ENCODE measurements at regions not wholly inside any gene's neighbourhood (a gene's known extent, or its start where the extent isn't known, plus 50 kb on each side); places are given as distances from the start of the nearest gene placed in this dataset.

DNA sequence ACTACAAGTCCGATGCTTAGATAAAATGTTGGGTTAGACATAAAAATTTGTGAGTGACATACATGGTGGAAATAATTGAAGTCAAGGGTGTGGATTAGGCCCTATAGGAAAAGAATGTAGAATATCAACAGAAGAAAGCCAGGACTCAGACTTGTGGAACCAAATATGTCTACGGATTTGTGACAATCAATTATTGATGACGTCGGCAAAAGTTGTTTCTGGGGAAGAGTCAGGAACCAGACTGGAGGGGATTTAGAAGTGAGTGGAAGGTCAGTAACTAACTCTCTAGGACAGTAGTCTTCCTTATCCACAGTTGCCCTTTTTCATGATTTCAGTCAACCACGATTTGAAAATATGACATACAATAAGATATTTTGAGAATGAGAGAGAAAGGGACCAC, 130.9 kb upstream of the TANK start:
- DNase-seq (ENCODE audit: extremely low read depth, insufficient read length), result no peak
- TF ChIP-seq, protein P1, sequence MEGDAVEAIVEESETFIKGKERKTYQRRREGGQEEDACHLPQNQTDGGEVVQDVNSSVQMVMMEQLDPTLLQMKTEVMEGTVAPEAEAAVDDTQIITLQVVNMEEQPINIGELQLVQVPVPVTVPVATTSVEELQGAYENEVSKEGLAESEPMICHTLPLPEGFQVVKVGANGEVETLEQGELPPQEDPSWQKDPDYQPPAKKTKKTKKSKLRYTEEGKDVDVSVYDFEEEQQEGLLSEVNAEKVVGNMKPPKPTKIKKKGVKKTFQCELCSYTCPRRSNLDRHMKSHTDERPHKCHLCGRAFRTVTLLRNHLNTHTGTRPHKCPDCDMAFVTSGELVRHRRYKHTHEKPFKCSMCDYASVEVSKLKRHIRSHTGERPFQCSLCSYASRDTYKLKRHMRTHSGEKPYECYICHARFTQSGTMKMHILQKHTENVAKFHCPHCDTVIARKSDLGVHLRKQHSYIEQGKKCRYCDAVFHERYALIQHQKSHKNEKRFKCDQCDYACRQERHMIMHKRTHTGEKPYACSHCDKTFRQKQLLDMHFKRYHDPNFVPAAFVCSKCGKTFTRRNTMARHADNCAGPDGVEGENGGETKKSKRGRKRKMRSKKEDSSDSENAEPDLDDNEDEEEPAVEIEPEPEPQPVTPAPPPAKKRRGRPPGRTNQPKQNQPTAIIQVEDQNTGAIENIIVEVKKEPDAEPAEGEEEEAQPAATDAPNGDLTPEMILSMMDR (IDR thresholded peaks at IDR 0.05; ENCODE audit: insufficient read depth, low read length, poor library complexity, severe bottlenecking), result no peak
- H3K27me3 ChIP-seq (replicated peaks; ENCODE audit: control insufficient read depth, insufficient read depth, low read length), result no peaks in the 10 kb centered on the region
- H3K36me3 ChIP-seq (ENCODE audit: control insufficient read depth, insufficient read depth, low read length), result no peaks in the 10 kb centered on the region
- H3K4me3 ChIP-seq (replicated peaks; ENCODE audit: low read depth, low read length), result no peak overlapping the region

DNA sequence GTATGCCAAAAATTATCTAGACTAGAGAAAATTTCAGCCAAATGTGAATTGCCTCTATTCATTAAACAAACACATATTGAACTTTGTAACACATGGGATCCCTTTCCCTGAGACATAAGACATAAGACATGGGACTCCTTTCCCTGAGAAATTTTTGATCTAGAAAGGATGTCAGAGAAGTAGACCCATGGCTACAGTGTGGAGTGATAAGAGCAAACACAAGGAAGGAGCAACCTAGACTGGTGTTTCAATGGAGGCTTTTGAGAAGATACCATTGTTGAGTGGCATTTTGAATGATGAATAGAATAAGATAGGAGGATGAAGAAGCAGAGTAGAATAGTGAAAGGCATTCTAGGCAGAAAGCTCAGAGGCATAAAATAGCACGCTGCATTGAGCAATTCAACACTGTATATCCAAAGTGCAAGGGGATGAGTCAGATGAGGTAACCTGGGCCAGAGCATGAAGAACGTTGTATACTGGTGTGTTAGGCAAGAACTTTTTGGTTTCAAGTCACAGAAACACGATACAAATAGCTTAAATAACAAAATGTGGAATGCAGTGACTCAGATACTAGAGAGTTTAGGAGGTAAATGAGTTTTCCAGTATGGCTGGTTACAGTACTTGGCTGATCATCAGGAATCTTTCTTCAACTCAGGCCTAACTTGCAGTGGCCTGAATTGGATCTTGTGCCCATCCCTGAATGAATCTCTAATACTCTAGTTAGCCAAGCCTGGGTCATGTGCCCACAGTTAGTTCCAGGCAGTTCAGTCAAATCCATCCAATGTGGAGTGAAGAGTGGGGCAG, 129.8 kb upstream of the TANK start:
- no peak overlapping the region for H3K4me3 ChIP-seq (replicated peaks; ENCODE audit: low read depth, low read length)
- H3K36me3 ChIP-seq (ENCODE audit: control insufficient read depth, insufficient read depth, low read length), result no peaks in the 10 kb centered on the region
- H3K27me3 ChIP-seq (replicated peaks; ENCODE audit: control insufficient read depth, insufficient read depth, low read length), result no peaks in the 10 kb centered on the region
- TF ChIP-seq, protein P1 (IDR thresholded peaks at IDR 0.05; ENCODE audit: insufficient read depth, low read length, poor library complexity, severe bottlenecking), result no peak
- DNase-seq (ENCODE audit: extremely low read depth, insufficient read length), result no peak

DNA sequence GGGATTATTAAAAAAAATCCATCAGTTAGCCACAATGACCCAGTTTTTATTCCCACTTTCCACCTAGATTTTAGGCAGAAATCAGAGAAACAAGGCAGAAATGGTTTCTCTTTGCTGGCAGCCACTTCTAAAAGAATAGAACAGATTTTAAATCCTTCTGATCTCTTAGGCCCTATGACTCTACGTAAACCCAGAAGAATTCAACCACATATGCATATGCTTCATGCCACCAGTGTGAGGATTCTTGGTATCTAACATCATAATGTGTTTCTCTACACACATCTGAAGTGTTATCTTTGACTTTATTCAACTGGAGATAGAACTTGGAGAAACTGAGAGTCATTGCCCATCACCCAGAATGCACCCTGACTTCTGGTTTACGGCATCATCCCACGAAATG, 128.7 kb upstream of the TANK start:
- Histone ChIP-seq H3K4me3 (replicated peaks; ENCODE audit: low read depth, low read length) (no peak overlapping the region), H3K36me3 (ENCODE audit: control insufficient read depth, insufficient read depth, low read length) (no peaks in the 10 kb centered on the region), H3K27me3 (replicated peaks; ENCODE audit: control insufficient read depth, insufficient read depth, low read length) (no peaks in the 10 kb centered on the region)
- no peak for DNase-seq (ENCODE audit: extremely low read depth, insufficient read length)
- TF ChIP-seq, protein P1 (IDR thresholded peaks at IDR 0.05; ENCODE audit: insufficient read depth, low read length, poor library complexity, severe bottlenecking), result no peak

DNA sequence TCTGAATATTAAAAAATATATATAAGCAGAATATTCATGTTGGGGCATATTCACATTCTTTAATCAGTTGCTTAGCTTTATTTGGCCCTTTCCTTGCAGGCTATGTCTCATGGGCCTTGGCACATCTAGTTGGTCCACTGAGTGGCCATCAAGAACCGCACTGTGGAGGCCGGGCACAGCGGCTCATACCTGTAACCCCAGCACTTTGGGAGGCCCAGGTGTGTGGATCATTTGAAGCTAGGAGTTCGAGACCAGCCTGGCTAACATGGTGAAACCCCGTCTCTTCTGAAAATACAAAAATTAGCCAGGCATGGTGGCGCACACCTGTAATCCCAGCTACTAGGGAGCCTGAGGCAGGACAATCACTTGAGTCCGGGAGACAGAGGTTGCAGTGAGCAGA, 127.6 kb upstream of the TANK start:
- TF ChIP-seq, protein P1 (IDR thresholded peaks at IDR 0.05; ENCODE audit: insufficient read depth, low read length, poor library complexity, severe bottlenecking), result no peak
- no peak overlapping the region for H3K4me3 ChIP-seq (replicated peaks; ENCODE audit: low read depth, low read length)
- H3K27me3 ChIP-seq (replicated peaks; ENCODE audit: control insufficient read depth, insufficient read depth, low read length), result no peaks in the 10 kb centered on the region
- DNase-seq (ENCODE audit: extremely low read depth, insufficient read length), result no peak
- H3K36me3 ChIP-seq (ENCODE audit: control insufficient read depth, insufficient read depth, low read length), result no peaks in the 10 kb centered on the region

DNA sequence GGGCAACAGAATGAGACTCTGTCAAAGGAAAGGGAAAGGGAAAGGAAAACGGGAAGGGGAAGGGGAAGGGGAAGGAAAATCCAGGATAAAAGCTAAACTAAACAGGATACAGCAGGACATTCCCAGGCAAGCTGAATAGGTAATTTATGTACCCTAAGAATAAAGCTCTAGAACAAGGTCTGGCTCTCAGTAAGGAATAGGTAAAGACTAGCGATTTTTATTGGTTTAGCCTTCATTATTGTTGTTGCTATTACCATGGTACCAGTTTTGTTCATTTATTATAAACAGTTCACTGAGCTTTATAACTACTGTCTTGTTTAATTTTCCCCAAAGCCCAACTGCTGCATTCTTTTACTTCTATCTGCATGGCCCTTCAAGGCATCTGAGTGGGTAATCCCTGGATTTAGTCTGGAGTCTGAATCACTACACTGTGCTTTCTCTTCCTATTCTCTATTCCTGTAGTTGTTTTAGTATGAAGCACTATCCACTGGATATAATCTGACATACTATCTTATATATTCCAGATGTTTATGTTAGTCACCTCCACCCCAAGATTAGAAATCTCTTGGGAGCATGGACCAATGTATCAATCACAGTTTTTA, 127.1 kb upstream of the TANK start:
- no peaks in the 10 kb centered on the region for H3K36me3 ChIP-seq (ENCODE audit: control insufficient read depth, insufficient read depth, low read length)
- H3K27me3 ChIP-seq (replicated peaks; ENCODE audit: control insufficient read depth, insufficient read depth, low read length), result no peaks in the 10 kb centered on the region
- no peak for DNase-seq (ENCODE audit: extremely low read depth, insufficient read length)
- H3K4me3 ChIP-seq (replicated peaks; ENCODE audit: low read depth, low read length), result no peak overlapping the region
- TF ChIP-seq, protein P1 (IDR thresholded peaks at IDR 0.05; ENCODE audit: insufficient read depth, low read length, poor library complexity, severe bottlenecking), result no peak
